GM23248 (cell line): ENCODE measurements at regions not wholly inside any gene's neighbourhood (a gene's known extent, or its start where the extent isn't known, plus 50 kb on each side); places are given as distances from the start of the nearest gene placed in this dataset.

Experiments used
- EZH2 ChIP-seq: fragments of 200-600 bp; sonication (generic); IDR thresholded peaks from 2 replicates; pipeline ENCODE4 v1.6.1; 2018; ENCODE audit warnings: antibody characterized with exemption, mild to moderate bottlenecking; ENCODE audit not compliant: insufficient read depth, poor library complexity, severe bottlenecking
- EZH2phosphoT487 ChIP-seq: fragments of 200-600 bp; sonication (generic); IDR thresholded peaks from 2 replicates; pipeline ENCODE4 v1.6.1; 2018; ENCODE audit warnings: antibody characterized with exemption, moderate library complexity, mild to moderate bottlenecking, low read depth; ENCODE audit not compliant: insufficient read depth

- TF ChIP-seq EZH2 (no peak), EZH2phosphoT487 (no peak)
Observed at GRCh38 chr17:53527473-53527872, 295.3 kb upstream of the KIF2B start.
